ENCODE measurements at regions not wholly inside any gene's neighbourhood (a gene's known extent, or its start where the extent isn't known, plus 50 kb on each side); places are given as distances from the start of the nearest gene placed in this dataset.

GRCh38 chr7:84294391-84294790 is 99.8 kb upstream of the SEMA3A start:
- POLR2A ChIA-PET = no interaction called here
- CTCF ChIA-PET = no interaction called here
- no peak overlapping the region for H3K9ac ChIP-seq (ENCODE audit: control insufficient read depth, insufficient read depth, low read length)
- no peaks in the 10 kb centered on the region for H3K4me1 ChIP-seq (ENCODE audit: control insufficient read depth, insufficient read depth, low read length)
- BruUV-seq (replicated peaks) = no TSS peak
- no peak overlapping the region for H3K4me2 ChIP-seq (ENCODE audit: control insufficient read depth, insufficient read depth)
- SMC1A ChIA-PET (ENCODE audit: uncharacterized antibody, unreplicated experiment) = no interaction called here
- ATAC-seq (no peak), DNase-seq (ENCODE audit: low read depth, low spot score) (no peak), FAIRE-seq (no peak)
- in situ Hi-C loops (cut with MboI) = no loop called here
- intact Hi-C loops (cut with micrococcal nuclease; ENCODE audit: unreplicated experiment) = no loop called here
- H4K20me1 ChIP-seq (ENCODE audit: control insufficient read depth, insufficient read depth) = no peaks in the 10 kb centered on the region
- RAD21 ChIA-PET (ENCODE audit: unreplicated experiment) = no interaction called here
- TF ChIP-seq MEF2B (IDR thresholded peaks at IDR 0.05; ENCODE audit: partially characterized antibody, poor library complexity, severe bottlenecking) = no peak
- no peak for TF ChIP-seq TCF3 (IDR thresholded peaks at IDR 0.05; ENCODE audit: borderline replicate concordance, insufficient read depth, low read depth, low read length)
- TF ChIP-seq ZBTB40 (IDR thresholded peaks at IDR 0.05; ENCODE audit: borderline replicate concordance) = no peak
- no peak for TF ChIP-seq MEF2A (IDR thresholded peaks at IDR 0.05; ENCODE audit: insufficient read depth, low read depth, low read length)
- no peak for TF ChIP-seq ATF7 (IDR thresholded peaks at IDR 0.05; ENCODE audit: low read depth)
- TF ChIP-seq ZBTB11 (CRISPR knock-in tag; IDR thresholded peaks at IDR 0.05) = no peak
- TF ChIP-seq MLLT1 (IDR thresholded peaks at IDR 0.05) = no peak
- TF ChIP-seq REST (IDR thresholded peaks at IDR 0.05; ENCODE audit: low read depth, low read length) = no peak
- TF ChIP-seq ZSCAN29 (IDR thresholded peaks at IDR 0.05) = no peak
- H3K27ac ChIP-seq (ENCODE audit: control insufficient read depth, insufficient read depth) = no peak overlapping the region
- H3K4me3 ChIP-seq = no peak overlapping the region
- H3K27me3 ChIP-seq (replicated peaks in 1 of 2; ENCODE audit: control insufficient read depth in 2 of 2, insufficient read depth in 2 of 2, low read length in 1 of 2) = no peaks in the 10 kb centered on the region
- H3K9me3 ChIP-seq (replicated peaks; ENCODE audit: control insufficient read depth, insufficient read depth, low read length) = no peaks in the 10 kb centered on the region
- no peaks in the 10 kb centered on the region for H3K79me2 ChIP-seq (ENCODE audit: control insufficient read depth, insufficient read depth, low read length)
- WGBS (ENCODE audit: insufficient coverage, insufficient replicate concordance, low lambda C conversion rate, missing lambda C conversion rate) = 65% methylated on average over 2 of the region's 2 CpGs
- no peaks in the 10 kb centered on the region for H3K36me3 ChIP-seq (ENCODE audit: control insufficient read depth in 2 of 2, insufficient read depth in 2 of 2, low read length in 1 of 2)
- no peak overlapping the region for H2AFZ ChIP-seq (ENCODE audit: control insufficient read depth, low read depth, low read length)

Measured in GM12878 (cell line).